GM13977 (cell line): ENCODE measurements at regions not wholly inside any gene's neighbourhood (a gene's known extent, or its start where the extent isn't known, plus 50 kb on each side); places are given as distances from the start of the nearest gene placed in this dataset.

Experiments used
- DNase-seq: peaks from one replicate; pipeline ENCODE4 v3.0.0; 2012; ENCODE audit warnings: low spot score
- CTCF ChIP-seq: IDR thresholded peaks from 2 replicates; pipeline ENCODE4 v1.5.1; 2012; ENCODE audit warnings: mild to moderate bottlenecking, control low read depth; ENCODE audit not compliant: insufficient read depth; ENCODE audit errors: extremely low read depth, missing control alignments
- in situ Hi-C: fragments of 300-500 bp; cut with MboI; formaldehyde crosslinking; loops from one replicate; pipeline ENCODE4 v1.12.0; 2022; ENCODE audit warnings: low sequenced_read_pairs, low pct_unique_long_range_greater_than_20kb, mixed read lengths, inconsistent platforms; ENCODE audit not compliant: unreplicated experiment

DNA sequence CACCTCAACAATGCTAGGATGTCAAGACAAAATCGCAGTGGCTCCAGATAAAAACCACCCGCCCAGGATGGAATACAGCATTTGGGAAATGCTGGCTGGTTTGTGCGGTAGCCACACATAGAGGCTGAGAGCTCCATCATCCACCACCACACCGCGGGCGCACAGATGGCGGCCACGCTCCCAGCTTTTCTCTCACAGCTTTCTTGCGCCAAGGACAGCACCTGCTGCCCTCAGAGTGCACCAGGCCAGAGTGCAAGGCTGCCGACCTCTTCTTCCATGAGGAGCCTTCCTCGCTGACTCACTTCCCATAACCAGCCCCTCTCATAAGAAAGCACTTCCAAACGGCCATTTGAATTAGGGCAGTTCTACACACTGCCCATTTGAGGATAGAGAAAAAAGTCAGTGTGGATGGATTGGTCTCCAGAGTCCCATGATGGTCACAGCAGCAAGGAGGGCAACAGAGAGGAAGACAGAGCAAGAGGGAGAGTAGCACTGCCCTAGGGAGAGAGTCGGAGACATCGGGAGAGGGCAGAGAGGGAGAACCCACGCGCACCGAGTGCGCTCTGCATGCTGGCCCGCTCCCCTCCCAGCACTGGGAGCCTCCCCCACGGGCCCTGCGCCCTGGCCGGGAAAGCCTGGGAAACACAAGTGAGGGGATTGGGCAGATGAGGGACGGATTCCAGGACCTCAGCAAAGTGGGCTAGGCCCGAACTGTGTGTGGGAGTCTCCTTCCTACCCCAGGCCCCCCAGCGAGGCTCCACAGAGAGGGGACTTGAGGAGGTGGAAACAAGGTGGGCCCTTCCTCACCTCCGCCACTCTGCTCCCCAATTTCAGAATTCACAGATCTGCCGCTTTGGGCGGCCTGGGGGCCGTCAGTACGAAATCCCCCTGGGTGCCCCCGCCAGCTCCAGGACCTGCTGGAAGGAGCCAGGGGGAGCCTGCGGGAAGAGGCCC is 156.9 kb downstream of the USP12 start:
- no peak for TF ChIP-seq CTCF
- DNase-seq: no peak
- in situ Hi-C loops: no loop called here

DNA sequence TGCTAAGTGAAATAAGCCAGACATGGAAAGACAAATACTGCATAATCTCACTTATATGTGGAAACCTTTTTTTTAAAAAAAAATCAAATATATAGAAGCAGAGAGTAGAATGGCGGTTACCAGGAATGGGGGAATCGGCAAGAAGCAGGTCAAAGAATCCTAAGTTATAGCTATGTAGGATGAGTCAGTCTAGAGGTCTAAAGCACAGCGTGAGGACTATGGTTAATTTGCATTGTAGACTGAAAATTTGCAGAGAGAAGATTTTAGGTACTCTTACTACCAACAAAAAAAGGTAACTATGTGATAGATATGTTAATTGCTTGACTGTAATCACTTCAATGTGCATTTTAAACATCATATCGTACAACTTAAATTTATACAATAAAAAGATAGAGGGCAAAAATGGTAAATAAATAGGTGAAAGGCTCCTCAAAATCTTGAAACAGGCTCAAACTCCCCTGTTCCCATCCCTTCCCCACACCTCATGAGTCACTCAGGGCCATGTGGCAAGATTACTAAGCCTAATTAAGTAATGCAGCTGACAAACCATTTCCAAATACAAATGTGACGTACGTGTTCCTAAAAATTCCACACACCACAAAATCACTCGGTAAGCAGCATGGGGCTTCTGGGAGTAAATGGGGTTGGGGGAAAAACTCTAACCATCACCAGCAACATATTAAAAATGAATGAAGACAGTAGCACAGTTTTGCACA is 159.0 kb downstream of the USP12 start:
- no peak for DNase-seq
- TF ChIP-seq CTCF: no peak
- in situ Hi-C loops: no loop called here

DNA sequence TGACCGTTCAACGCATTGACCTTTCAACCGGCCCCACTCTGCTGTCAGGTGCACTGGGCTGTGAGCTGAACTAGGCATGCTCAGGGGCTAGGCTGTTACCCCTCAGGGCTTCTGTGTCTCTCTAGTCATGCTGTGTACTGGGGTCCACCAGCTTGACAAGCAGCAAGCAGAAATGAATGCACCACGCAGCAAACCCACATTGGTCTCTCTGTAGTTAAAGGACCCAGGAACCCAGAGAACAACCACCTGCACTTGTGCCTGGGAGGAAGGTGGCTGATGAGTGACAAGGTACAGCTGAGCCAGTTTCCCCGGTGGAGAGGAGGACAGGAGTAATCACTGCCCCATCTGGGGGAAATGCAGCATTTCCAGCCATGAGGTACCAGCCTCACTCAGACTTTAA is 159.9 kb downstream of the USP12 start:
- in situ Hi-C loops: no loop called here
- no peak for DNase-seq
- TF ChIP-seq CTCF: no peak

DNA sequence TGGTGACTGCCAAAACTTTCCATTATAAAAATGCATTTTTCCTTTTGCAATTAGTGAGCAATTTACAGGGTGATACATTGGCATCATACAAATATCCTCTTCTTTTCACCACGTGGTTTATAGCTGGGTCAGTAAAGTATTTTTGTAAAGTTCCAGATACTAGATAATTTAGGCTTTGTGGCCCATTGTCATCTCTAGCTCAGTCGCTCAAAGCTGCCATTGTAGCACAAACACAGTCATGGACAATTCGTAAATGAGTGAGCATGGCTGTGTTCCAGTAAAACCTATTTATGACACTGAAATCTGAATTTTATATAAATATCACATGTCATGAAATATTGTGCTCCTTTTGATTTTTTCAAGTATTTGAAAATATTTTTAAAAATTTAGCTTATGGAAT is 162.9 kb downstream of the USP12 start:
- no peak for TF ChIP-seq CTCF

GRCh38 chr13:27007166-27007565 is 164.4 kb downstream of the USP12 start:
- no peak for DNase-seq
- in situ Hi-C loops: no loop called here
- TF ChIP-seq CTCF: no peak

More for the DNA sequence above, 162.9 kb downstream of the USP12 start:
- in situ Hi-C loops: no loop called here
- no peak for DNase-seq

- TF ChIP-seq CTCF: no peak
- in situ Hi-C loops: no loop called here
- no peak for DNase-seq
These were observed 165.0 kb downstream of the USP12 start for GRCh38 chr13:27006519-27007161.
